ENCODE measurements at regions not wholly inside any gene's neighbourhood (a gene's known extent, or its start where the extent isn't known, plus 50 kb on each side); places are given as distances from the start of the nearest gene placed in this dataset.
"Not testable (repeated sequence)": the region's sequence is repeated elsewhere in the genome, so short reads cannot be mapped to it uniquely, and the experiment has no call there.

DNA sequence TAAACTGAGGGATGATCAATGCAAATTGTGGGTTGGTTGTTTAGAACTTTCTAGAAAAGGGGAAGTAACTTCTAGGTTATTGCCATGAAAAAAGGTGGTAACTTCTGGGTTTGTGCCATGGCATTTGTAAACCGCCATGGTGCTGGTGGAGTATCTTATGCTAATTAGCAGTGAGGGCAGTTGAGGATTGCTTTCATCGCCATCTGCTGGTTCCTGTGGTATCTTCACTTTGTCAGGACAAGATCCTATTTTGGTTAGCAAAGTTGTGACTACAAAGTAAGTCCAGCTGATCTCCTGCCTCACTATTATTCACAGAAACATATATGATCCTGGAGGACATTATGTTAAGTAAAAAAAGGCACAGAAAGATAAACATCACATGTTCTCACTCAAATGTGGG lies 1332.3 kb downstream of the CDH11 start:
- no peak for DNase-seq (ENCODE audit: low read depth in 4 of 4, low spot score in 3 of 4)

DNA sequence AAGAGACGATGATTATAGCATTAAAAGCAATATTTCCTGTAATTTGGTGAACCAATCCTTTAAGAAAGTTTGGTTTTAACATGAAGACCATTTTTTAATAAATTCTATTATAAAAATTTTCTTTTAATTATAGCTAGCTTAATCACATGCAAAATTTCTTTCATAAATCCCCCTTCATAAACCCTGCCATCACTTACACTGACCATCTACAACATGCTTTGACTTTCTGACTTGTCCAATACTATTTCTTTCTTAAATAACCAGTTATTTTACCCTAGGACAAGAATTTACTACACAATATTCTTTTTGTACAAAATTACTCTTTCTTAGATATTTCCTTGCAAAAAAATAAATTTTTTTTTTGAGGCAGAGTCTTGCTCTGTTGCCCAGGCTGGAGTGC lies 1334.8 kb downstream of the CDH11 start:
- DNase-seq (ENCODE audit: low read depth in 4 of 4, low spot score in 3 of 4) = no peak

DNA sequence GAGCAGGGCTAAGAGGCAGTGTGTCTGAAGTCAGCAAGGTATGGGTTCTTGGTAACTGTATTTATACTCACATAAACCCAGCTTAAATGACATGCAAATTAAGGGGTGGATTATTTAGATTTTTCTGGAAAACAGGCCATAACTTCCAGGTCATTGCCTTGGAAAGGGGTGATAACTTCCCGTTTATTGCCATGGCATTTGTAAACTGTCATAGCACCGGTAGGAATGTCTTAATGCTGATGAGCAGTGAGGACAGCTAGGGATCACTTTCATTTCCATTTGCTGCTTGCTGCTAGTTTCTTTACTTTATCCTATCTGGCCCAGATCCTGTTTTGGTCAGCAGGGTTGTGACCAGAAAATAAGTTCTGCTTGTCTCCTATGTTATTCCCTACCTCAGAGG lies 1336.7 kb downstream of the CDH11 start:
- DNase-seq (ENCODE audit: low read depth in 4 of 4, low spot score in 3 of 4) = no peak

DNA sequence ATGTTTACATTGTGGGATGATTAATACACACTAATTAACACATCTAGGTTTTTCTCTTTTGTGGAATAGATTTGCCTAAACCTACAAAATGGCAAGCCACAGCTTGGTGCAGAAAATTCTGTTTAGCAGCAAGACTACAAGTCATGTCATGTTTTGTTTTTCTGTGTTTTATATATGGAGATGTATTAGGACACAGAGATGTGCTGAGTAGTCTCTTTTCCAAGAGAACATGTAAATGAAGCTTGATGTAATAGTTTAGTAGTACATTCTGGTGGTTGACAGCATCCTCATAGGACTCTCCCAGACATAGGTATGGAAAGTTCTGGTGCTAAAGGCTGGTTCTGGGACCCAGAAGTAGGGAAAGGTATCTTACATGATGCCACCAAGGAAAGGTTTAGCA lies 1345.4 kb downstream of the CDH11 start:
- no peak for DNase-seq (ENCODE audit: low read depth in 4 of 4, low spot score in 3 of 4)

DNA sequence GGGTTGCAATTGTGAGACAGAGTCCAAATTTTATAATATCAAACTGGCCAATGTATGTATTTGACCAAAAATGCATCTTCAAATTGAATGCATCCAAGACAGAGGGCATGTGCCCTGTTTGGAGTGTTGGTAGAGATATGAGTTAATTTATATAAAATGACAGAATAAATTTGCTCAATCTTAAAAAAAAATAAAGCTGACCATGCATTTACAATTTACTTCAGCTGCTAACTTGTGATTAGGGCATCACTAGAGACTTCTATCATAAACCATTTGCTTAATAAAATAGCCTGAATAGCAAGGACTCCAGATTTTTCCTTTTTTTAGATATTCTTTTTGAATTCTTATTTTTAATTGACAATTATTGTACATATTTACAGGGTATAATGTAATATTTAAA lies 1345.8 kb downstream of the CDH11 start:
- DNase-seq (ENCODE audit: low read depth in 4 of 4, low spot score in 3 of 4) = no peak

DNA sequence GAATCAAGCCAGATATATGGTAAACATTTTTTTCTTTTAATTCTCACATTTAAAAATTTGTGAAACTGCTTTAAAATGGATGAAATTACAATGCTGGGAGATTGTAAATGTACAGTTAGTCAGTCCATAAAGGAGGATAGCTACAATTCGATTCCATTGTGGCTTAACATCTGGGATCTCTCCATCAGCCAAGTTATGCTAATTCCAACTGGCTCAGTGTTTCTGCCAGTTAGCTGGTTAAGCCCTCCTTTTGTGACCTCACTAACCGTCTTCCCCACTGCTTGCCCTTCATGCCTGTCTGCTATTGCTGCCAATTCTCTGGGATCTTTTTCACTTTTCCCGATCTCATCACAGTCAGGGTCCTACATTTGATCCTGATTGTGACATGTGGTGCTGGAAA lies 1347.6 kb downstream of the CDH11 start:
- DNase-seq (ENCODE audit: low read depth in 4 of 4, low spot score in 3 of 4) = no peak

DNA sequence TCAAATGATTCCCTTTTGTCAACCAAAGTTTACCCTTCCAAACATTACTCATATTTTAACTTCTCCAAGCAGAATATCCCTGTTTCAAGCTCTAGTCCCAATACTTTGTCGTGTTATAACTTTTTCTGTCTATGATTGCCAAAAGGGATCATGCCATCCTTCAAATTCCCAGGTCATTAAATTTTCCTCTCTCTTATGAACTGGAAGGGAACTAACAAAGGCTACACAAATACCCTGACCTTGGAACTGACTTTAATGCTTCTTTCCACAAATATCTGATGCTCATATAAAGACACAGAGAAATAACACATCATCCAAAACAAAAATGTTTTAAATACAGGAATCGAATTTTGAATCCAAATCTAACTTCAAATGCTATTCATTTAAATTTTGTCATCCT lies 1352.7 kb downstream of the CDH11 start:
- DNase-seq (ENCODE audit: low read depth in 4 of 4, low spot score in 3 of 4) = no peak

DNA sequence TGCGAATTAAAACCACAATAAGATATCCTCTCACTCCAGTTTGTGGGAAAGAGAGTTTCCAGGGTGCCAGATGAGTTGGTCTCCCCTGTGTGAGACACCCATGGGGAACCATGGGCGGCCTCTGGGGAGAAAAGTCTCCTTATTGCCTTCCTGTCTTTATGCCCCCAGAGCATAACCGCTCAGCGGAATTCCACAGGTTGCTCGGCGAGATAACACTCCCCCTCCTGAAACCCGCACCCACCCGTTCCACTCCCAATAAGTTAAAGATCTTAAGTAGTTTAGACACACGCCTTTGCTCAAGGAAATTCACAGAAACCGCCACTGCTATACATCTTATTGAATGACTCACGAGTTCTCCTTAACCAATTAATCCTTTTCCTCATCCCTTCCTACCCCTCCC lies 1361.6 kb downstream of the CDH11 start:
- not testable (repeated sequence) for DNase-seq (ENCODE audit: low read depth in 4 of 4, low spot score in 3 of 4)

DNA sequence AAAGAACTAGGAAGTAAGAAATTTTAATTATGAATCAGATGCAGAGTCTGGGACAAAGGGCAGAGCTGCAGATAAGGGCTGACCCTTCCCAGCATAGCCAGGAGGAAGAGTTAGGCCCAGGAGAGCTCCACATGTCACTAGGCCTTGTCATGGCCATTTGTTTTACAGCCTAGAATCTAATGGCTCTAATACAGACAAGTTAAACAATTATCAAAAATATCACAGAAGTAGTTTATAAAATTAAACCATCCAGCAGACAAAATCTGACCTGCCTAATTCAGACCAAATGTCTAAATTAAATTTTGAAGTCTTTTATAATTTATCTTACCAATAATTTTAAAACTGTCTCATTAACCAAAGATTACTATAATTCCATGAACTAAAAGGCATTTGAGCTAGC lies 1369.5 kb downstream of the CDH11 start:
- DNase-seq (ENCODE audit: low read depth in 4 of 4, low spot score in 3 of 4) = no peak

DNA sequence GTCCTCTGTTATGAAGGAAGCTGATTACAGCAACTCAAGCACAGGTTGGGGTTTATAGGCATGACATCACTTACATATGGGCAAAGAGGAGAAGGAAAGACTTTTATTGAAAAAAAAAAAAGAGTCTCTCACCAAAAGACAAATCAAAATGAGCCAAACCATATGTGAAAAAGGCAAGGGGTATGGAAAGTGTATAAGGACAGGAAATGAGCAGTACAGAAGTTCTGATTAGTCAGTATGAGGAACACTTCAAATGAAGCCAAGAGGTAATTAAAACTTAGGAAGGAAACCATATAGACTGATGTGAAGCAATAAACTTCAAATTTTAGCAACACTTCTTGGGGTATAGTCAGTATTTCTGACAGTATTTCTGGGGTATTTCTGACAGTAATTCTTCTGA lies 1372.6 kb downstream of the CDH11 start:
- no peak for DNase-seq (ENCODE audit: low read depth in 4 of 4, low spot score in 3 of 4)

DNA sequence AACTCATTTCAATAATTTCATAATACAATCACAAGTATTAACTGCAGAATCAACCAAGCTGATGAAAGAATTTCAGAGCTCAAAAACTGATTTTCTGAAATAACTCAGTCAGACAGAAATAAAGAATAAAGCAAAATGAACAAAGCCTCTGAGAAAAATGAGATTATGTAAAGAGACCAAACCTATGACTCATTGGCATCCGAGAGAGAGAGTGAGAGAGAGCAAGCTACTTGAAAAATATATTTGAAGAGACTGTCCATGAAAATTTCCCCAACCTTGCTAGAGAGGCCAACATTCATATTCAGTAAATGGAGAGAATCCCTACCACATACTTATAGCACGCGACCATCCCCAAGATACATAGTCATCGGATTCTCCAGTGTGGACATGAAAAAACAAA lies 1376.4 kb downstream of the CDH11 start:
- DNase-seq (ENCODE audit: low read depth in 4 of 4, low spot score in 3 of 4) = no peak

DNA sequence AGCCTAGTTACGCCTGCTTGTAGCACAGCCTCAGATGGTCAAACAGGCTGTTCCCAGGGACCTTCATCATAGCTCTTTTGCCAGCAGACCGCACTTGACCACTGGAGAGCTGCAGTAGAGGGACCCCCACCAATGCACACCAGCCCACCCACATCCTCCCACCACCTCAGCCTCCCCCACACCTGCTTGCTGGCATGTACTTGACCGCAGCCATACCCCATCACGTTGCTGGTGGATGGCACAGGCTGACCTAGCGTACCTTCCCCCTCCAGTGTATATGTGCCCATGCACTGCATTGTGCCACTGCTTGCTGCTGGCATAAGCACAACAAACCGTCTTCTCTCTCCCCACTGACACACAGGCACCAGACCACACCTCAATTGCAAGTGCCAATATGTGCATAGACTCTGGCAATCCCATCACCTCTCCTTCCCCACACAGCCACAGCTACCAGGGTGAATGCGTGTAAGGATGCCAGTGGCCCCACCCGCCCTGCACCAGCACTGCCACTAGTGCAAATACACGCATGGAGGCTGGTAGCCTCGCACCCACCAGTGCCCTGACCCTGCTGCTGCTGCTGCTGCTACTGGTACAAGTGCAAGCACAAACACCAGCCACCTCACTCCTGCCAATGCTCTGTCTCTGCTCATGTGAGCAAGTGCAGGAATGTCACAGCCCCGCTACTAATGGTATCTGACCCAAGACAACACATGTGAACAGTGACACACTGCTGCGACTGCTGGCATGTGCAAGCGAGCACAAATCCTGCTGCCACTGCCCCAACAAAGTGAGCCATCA lies 1377.6 kb downstream of the CDH11 start:
- no peak for DNase-seq (ENCODE audit: low read depth in 4 of 4, low spot score in 3 of 4)

DNA sequence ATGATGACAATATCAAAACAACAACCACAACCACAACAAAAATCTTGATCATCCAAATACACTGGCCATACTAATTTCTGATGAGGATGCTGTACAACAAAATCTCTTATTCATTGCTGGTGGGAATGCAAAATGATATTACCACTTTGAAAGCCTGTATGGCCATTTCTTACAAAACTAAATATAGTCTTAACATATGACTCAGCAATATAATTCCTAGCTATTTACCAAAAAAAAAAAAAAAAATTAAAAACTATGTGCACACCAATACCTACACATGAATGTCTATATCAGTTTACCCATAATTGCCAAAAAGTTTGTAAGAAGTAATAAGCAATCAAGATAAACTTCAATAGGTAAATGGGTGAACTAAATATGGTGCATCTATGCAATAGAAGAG lies 1379.7 kb downstream of the CDH11 start:
- no peak for DNase-seq (ENCODE audit: low read depth in 4 of 4, low spot score in 3 of 4)

DNA sequence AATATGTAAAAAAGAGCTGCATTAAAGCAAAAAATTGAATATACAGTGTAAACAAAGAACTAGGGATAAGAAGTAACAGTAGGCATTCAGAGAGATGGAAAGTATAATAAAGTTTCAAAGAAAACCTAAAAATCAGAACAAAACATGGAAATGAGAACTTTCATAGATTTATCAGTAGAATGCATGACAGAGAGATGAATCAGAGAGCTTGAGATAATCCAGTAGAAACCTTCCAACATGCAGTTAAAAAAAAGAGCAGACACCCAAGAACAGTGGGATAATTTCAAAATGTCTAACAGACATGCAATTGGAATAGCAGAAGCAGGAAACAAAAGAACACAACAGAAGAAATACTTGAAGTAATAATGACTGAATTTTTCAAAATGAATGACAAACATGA lies 1384.2 kb downstream of the CDH11 start:
- no peak for DNase-seq (ENCODE audit: low read depth in 4 of 4, low spot score in 3 of 4)

DNA sequence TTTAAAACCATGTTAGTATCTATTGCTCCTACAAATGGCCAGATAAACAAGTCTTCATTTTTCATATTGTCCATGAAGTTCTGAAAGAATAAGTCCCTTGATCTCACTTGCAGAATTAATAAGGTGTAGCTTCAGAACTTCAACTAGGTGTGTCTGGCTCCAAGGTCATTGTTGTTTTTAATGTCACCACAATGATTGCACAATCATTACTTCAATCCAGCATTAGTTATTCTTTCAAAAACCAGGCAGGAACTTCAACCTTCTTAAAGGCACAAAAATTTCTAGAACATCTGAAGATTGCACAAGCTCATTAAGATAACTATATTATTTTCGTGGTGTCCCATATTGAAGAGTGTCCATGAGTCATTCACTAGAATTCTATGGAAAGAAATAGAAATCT lies 1386.4 kb downstream of the CDH11 start:
- DNase-seq (ENCODE audit: low read depth in 4 of 4, low spot score in 3 of 4) = no peak

DNA sequence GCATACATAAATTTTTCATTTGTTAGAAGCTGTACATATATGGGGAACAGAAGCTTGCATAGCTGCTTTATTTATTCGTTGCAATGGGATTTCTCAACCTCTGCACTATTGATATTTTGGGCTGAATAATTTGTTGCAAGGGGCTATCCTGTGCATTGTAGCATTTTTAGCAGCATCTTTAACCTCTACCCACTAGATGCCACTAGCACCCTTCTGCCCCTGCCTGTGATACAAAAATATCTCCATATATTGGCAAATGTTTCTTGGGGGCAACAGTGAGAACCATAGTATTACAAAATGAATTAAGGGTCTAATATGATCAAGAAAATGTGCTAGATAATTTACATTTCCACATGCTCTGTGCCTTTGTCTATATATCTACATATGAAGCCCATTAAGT lies 1401.0 kb downstream of the CDH11 start:
- no peak for DNase-seq (ENCODE audit: low read depth in 4 of 4, low spot score in 3 of 4)

DNA sequence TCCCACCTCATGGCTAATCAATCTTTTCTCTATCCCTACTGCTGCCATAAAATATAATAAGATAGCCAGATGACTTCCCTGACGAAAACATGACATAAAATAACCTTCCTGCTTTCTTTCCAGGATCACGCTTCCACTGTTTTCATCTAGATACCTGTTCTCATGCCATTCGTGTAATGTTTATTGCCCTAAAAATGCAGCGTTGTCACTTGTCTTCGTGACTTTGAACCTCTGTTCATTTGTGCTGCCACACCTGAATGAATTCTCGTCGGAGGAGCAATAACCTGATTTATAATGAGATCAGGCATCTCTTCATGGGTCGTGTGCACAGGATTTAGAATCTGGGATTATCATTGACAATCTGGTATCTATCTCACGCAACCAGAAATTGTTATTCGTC lies 1401.9 kb downstream of the CDH11 start:
- no peak for DNase-seq (ENCODE audit: low read depth in 4 of 4, low spot score in 3 of 4)

DNA sequence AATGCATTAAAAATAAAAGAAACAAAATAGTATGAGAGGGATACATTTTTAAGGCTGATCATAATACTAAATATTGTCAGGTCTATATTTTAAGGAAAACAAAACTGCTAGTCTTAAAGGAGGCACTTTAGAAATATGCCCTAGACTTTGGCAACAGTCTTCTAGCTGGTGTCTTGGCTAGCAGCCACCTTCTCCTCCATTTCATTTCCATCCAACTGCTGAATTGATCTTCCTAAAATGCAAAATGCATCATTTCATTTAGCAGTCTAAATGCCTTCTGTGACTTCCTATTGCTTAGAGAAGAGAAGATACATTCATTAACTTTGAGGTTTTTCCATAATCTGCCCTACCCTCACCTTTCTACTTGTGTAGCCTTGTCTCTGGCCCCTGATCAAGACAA lies 1404.1 kb downstream of the CDH11 start:
- DNase-seq (ENCODE audit: low read depth in 4 of 4, low spot score in 3 of 4) = no peak

DNA sequence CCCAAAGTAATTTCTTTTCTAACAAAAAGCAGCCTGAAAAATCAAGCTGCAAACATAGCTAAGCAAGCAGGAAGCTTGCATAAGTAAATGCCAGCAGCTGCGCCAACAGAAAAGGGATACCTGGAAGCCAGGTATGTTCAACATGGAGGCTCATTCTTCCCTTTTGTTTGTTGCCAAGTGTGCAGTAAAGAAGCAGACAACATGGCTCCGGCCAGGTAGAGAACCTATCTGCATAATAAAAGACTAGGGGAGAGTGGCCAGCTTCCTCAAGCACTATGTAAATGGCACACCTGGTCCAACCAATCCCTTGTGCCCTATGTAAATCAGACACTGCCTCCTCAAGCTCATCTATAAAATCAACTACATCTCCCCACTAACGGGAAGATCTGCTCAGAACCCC lies 1407.0 kb downstream of the CDH11 start:
- DNase-seq (ENCODE audit: low read depth in 4 of 4, low spot score in 3 of 4) = no peak

DNA sequence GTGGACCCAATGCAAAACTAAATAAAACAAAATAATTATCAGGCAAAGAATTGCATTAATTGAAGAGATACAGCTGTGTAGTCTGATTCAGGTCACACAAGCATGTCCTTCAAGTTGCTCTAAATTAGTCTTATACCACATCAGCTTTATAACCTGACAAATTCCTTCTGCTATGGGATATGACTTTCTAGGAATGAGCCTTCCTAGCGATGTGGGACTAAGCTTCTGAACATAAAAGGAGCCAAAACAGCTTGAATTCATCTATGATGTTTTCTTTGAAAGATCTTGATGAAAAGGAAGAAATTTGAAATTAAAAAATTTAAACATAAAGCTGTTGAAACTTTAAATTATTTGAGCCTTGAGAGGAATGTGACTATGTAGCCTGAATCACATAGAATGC lies 1409.1 kb downstream of the CDH11 start:
- DNase-seq (ENCODE audit: low read depth in 4 of 4, low spot score in 3 of 4) = peak in 2 of 4 donors; percentile 31

DNA sequence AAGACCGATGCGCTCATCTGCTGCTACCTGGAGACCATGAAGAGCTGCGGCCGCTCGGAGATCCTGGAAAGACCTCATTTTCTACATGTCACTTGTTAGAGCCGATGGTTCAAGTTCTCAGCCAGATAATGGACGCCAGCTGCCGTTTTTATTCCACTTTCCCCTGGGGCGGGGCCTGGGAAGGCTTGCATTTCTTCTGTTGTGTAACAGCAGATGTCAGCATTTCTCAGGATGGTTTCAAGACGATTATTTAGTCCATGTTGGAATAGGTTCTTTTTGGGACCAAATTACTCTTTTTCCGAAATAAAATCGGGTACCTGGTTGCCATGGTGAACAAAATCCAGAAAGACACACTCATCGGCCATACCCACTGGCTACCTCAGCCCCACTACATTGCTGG lies 1418.3 kb downstream of the CDH11 start:
- no peak for DNase-seq (ENCODE audit: low read depth in 4 of 4, low spot score in 3 of 4)

DNA sequence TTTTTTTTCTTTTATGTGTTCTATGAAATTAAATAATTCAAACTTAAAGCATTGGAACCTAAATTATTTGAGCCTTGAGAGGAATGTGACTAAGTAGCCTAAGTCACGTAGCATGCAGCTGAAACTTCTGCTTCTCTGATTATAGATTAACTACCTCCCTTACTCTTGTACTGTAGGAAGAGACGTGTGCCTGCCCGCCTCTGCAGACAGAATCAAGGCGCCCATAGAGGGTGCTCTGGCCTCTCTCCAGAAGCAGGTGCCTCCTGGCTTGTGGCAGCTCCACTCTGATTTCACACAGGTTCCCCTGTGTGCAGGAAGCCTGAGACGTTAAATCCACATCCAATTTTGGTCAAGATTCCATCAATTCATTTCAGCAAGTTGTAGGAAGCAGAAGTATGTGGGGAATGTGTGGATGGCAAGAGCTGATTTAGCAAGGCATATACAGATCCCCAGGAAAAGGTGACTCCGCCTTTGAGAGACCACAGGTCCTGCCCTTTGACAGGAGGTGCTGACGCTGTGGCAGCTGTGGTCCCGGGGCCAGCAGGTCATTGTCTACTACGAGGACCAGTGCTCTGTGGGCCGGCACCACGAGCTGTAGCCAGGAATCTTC lies 1418.8 kb downstream of the CDH11 start:
- DNase-seq (ENCODE audit: low read depth in 4 of 4, low spot score in 3 of 4) = peak in 1 of 4 donors; percentile 33

DNA sequence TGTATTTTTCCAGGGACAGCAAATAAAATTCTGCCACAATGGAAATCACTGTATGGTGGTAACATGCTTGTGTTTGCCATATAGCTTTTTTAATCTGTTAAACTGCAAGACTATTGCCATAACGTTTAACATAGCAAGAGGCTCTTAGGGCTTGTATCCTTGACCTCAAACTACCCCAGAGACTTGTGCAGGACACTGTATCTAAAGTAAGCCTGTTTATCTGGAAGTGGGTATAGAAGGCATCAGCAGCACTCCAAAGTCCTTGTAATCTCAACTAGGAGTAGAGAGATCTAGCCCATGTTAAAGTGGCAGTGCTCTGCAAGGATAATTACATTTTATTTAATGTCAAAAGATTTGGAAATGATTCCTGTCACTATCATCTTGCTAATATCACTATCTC lies 1424.1 kb downstream of the CDH11 start:
- DNase-seq (ENCODE audit: low read depth in 4 of 4, low spot score in 3 of 4) = no peak

All from right renal pelvis (tissue), 4 donors.